GM19452 (cell line): ENCODE measurements at regions not wholly inside any gene's neighbourhood (a gene's known extent, or its start where the extent isn't known, plus 50 kb on each side); places are given as distances from the start of the nearest gene placed in this dataset.

ENCODE experiments used
- ATAC-seq: cut with Tn5 transposase; IDR thresholded peaks from one replicate; pipeline ENCODE4 v1.9.1; 2021; ENCODE audit not compliant: unreplicated experiment

GRCh38 chr21:27149034-27149433 lies 182.1 kb upstream of the ADAMTS5 start:
- ATAC-seq: no peak

DNA sequence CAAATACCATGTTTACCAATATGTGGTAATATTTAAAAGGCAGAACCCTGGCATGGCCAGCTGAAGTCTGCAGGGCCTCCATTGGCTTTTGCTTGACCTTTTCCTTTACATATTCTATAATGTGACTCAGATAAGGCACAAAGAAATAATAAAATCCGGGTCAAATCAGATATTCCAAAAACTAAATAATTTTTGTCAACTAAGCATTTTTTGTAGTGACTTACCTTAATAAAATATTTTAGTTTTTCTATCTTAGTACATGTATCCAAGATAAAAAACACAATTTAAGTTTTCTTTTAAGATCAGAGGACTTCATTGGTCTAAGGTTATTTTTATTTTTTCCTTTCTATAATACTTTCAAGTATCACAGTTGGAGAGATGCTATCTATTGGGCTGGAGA lies 179.4 kb upstream of the ADAMTS5 start:
- ATAC-seq: no peak

DNA sequence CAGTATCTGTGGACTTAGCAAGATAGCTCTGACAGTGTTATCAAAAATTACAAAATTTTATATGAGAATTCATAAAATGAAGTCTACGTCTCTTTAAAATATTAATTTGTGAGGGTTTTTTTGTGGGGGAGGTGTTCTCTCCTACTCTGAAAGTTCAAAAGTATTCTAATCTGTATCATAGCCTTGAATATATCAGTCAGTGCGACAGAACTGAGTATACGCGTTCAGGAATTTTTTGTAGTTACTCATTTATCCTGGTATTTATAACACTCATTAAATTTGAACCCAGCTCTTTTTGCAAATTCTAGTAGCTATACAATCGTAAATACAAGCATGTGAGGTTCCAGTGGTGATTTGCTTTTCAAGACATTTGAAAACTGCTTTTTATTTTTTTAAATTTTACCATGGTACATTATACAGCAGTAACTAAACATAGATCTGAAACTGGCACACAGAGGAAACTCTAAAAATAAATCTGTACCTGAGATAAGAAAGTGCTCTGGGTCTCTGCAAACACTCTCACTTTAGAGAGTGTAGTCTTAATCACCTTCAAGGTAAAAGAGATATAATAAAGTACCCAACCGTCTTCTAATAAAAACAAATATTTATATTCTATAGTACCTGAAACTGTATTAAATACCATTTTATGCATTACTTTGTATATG lies 178.4 kb upstream of the ADAMTS5 start:
- no peak for ATAC-seq

- no peak for ATAC-seq
Measured at GRCh38 chr21:27143476-27143875, 176.6 kb upstream of the ADAMTS5 start.

DNA sequence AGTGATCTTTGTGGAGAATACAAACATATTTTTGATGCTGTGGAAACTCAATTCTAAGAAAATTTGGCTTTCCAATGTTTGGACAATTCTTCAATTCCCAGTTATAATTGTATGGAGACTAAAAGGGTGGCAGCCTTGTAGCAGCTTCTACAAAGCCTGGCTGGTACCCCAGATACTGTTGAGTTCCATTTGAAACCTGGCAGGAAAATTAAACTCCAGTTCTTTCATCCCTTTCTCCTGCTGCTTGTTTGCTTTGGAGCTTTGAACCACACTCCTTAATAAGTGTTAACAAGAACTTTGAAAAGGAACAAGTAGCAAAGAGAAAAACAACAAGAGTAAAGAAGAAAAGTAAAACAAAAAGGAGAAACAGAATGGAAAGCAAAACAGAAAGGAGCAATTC lies 172.6 kb upstream of the ADAMTS5 start:
- ATAC-seq: no peak

- ATAC-seq: no peak
Measured at GRCh38 chr21:27134516-27134915, 167.6 kb upstream of the ADAMTS5 start.

DNA sequence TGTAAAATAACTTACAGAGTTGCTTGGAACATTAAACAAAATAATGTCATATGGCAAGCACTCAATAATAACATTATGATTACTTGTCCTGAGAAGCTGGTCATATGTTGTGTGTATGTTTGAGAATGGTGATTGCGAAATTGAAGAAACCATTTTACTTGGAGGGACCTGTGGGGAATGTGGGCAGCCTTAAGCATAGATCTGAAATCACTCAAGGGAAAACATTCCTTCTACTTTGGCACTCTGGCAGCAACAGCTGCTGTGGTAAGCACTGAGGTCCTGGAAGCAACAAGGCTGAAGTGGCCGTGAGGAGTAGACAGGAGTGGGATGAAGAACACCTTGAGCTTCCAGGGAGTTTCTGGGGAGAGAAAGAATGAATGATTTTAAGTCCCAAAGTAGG lies 165.4 kb upstream of the ADAMTS5 start:
- ATAC-seq: no peak

DNA sequence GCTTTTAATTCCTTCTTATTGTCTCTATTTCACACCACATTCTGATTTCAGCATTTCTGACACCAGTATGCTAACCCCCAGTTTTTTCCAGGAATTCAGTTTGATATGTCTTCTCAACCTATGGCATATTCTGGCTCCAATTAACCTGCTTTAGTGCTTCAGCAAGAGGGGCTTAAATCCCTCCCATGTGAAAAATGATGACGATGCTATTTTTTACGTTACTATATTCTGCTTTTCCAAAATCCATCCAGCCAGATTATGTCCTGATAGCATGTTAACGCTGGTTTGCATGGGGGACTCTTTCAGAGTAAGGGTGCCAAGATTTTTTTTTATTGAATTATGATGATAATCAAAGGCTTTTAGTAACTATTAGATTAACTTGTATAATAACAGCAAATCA lies 163.3 kb upstream of the ADAMTS5 start:
- ATAC-seq: no peak

GRCh38 chr21:27129694-27130093 lies 162.8 kb upstream of the ADAMTS5 start:
- no peak for ATAC-seq

DNA sequence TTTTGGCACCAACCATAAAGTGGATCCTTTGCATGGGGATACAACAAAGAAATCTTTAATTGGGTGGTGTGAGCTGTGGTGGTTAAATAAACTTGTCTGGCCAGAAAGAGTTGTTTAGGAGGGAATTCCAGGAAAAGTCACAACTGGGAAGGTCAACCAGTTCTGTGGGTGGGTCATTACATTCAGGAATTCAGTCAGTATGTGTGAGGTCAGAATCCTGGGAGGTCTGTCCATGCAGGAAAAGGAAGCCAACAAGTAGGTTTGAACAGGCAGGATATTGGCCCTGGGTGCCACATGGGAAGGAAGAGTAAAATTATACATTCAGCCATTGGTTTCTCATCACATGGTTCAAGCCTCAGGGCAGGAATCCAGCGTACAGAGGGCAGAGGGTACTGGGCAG lies 162.3 kb upstream of the ADAMTS5 start:
- no peak for ATAC-seq

DNA sequence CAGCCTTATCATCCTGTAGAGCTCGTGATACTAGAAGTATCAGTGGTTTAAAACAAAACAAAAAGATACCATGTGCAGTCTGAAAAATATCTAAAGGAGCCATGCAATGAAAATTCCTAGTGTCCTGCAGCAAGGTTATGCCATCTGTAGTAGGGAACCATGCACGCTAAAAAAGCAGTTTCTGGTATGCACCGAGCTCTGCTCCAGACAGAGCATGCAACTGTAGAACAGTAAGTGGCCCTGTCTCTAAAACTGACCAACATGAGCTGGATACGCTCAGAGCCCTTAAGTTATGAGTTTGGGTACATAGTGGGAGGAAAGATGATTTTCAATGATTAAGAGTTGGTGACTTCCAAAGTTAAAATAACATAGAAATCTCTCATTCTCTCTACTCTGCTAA lies 159.3 kb upstream of the ADAMTS5 start:
- ATAC-seq: no peak

GRCh38 chr21:27122686-27123085 lies 155.8 kb upstream of the ADAMTS5 start:
- ATAC-seq: no peak

GRCh38 chr21:27114111-27114510 lies 147.2 kb upstream of the ADAMTS5 start:
- no peak for ATAC-seq

GRCh38 chr21:27112186-27112585 lies 145.3 kb upstream of the ADAMTS5 start:
- no peak for ATAC-seq

GRCh38 chr21:27110956-27111355 lies 144.1 kb upstream of the ADAMTS5 start:
- no peak for ATAC-seq

- ATAC-seq: no peak
Measured at GRCh38 chr21:27108701-27109100, 141.8 kb upstream of the ADAMTS5 start.

DNA sequence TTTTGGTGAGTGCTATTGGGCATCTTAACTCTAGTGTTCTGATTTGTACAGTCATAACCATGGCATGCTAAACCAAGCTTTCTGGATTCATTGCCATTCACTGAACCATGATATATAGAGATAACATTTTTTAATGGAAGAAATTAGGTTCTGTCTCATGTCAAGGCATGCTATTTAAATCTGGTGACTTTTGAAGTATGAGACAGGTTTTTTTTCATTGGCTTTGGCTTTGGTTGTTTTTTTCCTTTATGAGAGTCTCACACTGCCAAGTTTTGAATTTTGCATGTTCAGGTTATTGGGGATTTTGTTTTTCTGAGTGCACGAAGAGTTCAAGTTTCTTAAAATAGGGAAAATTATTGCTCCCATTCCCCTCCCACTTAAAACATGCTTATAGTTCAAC lies 141.3 kb upstream of the ADAMTS5 start:
- ATAC-seq: no peak

DNA sequence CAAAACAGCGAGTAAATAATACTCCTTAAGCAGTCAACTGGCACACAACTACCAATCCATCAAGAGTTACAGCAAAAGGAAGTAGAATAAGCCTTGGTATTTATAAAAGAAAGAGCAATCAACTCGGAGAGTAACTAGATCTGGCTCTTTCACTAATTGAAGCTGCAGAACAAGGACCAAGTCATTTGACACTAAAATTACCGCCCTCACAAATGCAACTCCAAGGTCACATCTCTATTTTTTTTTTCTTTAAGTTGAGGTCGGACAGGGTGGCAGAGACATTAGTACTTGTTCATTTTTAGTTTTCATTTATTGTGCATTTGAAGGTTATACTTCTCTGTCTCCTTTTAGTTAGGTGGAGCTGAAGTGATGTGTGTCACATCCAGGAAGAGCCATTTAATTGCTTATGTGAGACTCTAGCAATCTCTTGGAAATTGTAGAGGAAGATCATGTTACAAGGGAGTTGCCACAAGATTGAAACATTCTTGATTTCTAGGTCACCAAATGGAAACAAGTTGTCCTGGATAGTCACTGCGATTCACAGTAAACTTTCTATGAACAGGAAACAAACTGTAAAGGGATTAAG lies 138.1 kb upstream of the ADAMTS5 start:
- no peak for ATAC-seq

DNA sequence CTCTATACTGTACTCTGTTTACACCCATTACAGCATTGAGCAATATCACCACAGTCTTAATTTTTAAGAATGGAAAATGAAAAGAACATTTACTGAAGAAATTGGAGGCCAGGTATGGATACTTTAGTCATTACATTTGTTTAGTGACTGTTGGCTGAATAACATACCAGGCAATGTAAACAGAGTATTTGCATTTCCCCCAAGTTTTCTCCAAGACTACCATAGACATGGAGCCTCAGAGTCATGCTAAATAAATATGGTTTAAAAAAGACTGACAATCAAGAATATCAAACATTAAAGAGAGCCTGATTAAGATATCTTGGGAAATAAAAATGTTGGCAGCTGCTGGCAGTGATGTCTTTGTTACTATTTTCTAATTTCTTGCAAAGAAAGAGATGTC lies 136.9 kb upstream of the ADAMTS5 start:
- no peak for ATAC-seq

DNA sequence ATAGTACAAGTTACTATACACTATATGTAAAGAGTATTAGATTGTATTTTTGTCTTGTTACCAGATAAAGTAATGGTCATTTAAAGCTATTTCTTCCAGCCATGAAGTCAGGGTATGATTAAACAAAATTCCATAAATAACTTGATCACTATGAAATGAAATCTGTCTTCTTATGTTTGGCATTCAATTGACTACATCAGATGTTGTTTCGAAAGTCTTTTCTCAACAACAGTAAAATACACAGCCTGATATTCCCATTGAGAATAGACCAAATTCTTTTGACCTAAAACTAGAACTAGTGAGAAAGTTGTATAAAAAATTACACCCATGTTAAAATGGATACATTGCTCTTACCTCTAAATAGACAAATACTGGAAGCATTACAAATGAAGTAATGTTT lies 134.6 kb upstream of the ADAMTS5 start:
- no peak for ATAC-seq

DNA sequence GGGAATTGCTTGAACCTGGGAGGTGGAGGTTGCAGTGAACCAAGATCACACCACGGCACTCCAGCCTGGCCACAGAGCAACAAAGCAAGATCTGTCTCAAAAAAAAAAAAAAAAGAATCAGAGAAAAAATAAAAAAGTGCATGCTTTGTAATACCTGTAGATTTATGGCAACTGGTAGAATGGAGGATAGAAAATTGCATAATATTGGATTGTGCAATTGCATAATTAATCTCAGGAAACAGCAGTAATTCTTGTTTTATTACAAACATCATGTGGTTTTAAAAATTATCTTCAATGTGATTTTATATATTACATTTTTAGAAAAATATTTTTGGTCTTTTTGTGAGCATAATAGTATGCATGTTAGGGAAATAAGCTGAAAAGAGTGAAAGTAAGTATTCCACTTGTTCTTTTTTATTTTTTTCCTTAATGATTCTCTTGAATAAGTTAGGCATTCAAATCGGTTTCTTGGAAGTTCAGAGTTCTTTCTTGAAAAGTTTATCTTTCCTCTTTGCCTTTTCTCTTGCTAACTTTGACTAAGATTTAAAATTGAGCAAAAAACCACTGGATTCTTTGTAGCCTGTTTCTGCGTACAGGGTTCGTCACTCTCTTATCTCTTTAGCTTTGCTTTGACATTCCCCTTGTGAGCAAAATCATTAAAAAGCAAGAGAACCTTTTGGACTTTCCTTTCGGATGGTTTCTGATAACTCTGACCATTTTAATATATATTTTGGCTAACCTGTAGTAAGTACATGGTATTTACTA lies 127.5 kb upstream of the ADAMTS5 start:
- no peak for ATAC-seq

DNA sequence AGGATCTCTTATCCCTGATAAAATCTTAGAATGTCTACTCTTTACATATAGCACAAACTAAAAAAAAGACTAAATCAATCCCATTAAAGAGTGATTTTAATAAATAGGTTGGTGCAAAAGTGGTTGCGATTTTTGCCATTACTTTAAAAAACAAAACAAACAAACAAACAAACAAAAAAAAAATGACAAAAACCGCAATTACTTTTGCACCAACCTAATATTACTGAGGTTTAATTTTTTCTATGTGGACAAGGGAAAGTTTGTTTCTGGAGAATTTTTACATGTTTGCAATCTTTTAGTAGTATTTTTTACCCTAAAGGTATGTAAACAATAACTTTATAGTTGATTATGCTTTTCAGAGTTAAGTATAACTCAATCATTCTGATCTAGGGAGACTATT lies 119.7 kb upstream of the ADAMTS5 start:
- no peak for ATAC-seq
